ENCODE measurements at regions not wholly inside any gene's neighbourhood (a gene's known extent, or its start where the extent isn't known, plus 50 kb on each side); places are given as distances from the start of the nearest gene placed in this dataset.

GRCh38 chr9:38269775-38270174 is 122.7 kb upstream of the ALDH1B1 start:
- ChIA-PET CTCF (ENCODE audit: partially characterized antibody) (interaction anchor here (0.6 to 1.7 kb wide), 3 partner anchors 9 to 365 kb away, joined by 3 to 5 read pairs (median 5); no protein-coding TSS in a partner anchor), POLR2A (ENCODE audit: partially characterized antibody) (interaction anchor here (0.8 kb wide), 1 partner anchor 123 kb away, joined by 3 read pairs; the partner anchor contains the start of gene ALDH1B1)
- Histone ChIP-seq H3K9me3 (ENCODE audit: insufficient read depth in 2 of 2, low read depth in 1 of 2, low read length in 1 of 2) (no peaks in the 10 kb centered on the region), H2BK120ac (replicated peaks; ENCODE audit: low read depth, low read length) (no peak overlapping the region), H4K20me1 (replicated peaks in 1 of 2; ENCODE audit: control insufficient read depth in 1 of 2, insufficient read depth in 2 of 2, low read length in 2 of 2) (no peaks in the 10 kb centered on the region), H2BK12ac (ENCODE audit: low read depth, low read length) (no peak overlapping the region), H4K8ac (ENCODE audit: extremely low read depth, insufficient read depth, low read length) (no peak overlapping the region), H2AFZ (ENCODE audit: low read length) (no peak overlapping the region), H2AK5ac (ENCODE audit: low read depth, low read length) (no peak overlapping the region), H2BK5ac (ENCODE audit: low read depth, low read length) (no peak overlapping the region), H3K27me3 (replicated peaks in 1 of 4; ENCODE audit: control insufficient read depth in 3 of 4, extremely low read depth in 1 of 4, insufficient read depth in 3 of 4, low read length in 3 of 4) (no peaks in the 10 kb centered on the region; a peak in 2 of 7 replicates), H3K4me1 (replicated peaks in 1 of 4; ENCODE audit: control insufficient read depth in 3 of 4, insufficient read depth in 4 of 4, low read length in 3 of 4) (no peaks in the 10 kb centered on the region), H3K9ac (replicated peaks in 1 of 4; ENCODE audit: extremely low read depth in 1 of 4, low read depth in 3 of 4, low read length in 3 of 4) (no peak overlapping the region), H4K5ac (ENCODE audit: insufficient read length, low read depth, low read length) (no peak overlapping the region), H3K23ac (ENCODE audit: insufficient read length) (no peak overlapping the region), H4K91ac (replicated peaks; ENCODE audit: insufficient read length, low read length) (no peak overlapping the region), H3K79me2 (ENCODE audit: control insufficient read depth in 1 of 2, insufficient read depth in 2 of 2, low read length in 2 of 2) (no peaks in the 10 kb centered on the region), H3K14ac (ENCODE audit: insufficient read length) (no peak overlapping the region), H3K23me2 (ENCODE audit: low read depth, low read length) (no peaks in the 10 kb centered on the region), H3K27ac (ENCODE audit: low read depth, low read length) (no peak overlapping the region), H3K79me1 (ENCODE audit: low read depth, low read length) (no peaks in the 10 kb centered on the region), H3K4ac (replicated peaks; ENCODE audit: insufficient read length, low read depth, low read length) (no peak overlapping the region), H3K18ac (ENCODE audit: extremely low read depth, low read length) (no peak overlapping the region), H3K4me2 (ENCODE audit: insufficient read depth in 1 of 2, low read depth in 2 of 2, low read length in 2 of 2) (no peak overlapping the region), H3K4me3 (ENCODE audit: extremely low read depth in 1 of 4, insufficient read depth in 2 of 4, low read depth in 3 of 4, low read length in 4 of 4) (no peak overlapping the region), H3K56ac (replicated peaks; ENCODE audit: insufficient read length, low read depth, low read length) (no peak overlapping the region), H3K36me3 (ENCODE audit: control insufficient read depth in 2 of 4, insufficient read depth in 4 of 4, low read length in 3 of 4) (no peaks in the 10 kb centered on the region), H2BK15ac (ENCODE audit: low read length) (no peak overlapping the region), H2BK20ac (ENCODE audit: low read length) (no peak overlapping the region)
- 86% methylated on average over 4 of the region's 4 CpGs; no CpG with 5 or more reads in 1 of the 2 experiments for WGBS, 2 experiments (ENCODE audit: extremely low coverage in 1 of 2, insufficient coverage in 1 of 2, insufficient read length in 1 of 2, insufficient replicate concordance in 2 of 2, low coverage in 1 of 2, low lambda C conversion rate in 2 of 2, missing lambda C conversion rate in 1 of 2)
- TF ChIP-seq SP4 (IDR thresholded peaks at IDR 0.05; ENCODE audit: low read length): no peak
- no peak for TF ChIP-seq TBP (IDR thresholded peaks at IDR 0.05; ENCODE audit: low read depth, low read length)
- TF ChIP-seq SRF (IDR thresholded peaks at IDR 0.05; ENCODE audit: low read depth, low read length): no peak
- no peak for TF ChIP-seq SAP30 (IDR thresholded peaks at IDR 0.05; ENCODE audit: insufficient read depth, insufficient replicate concordance, low read length)
- no peak for TF ChIP-seq CREB1 (IDR thresholded peaks at IDR 0.05)
- no peak for TF ChIP-seq GTF2F1 (IDR thresholded peaks at IDR 0.05; ENCODE audit: borderline replicate concordance, low read depth, low read length)
- no peak for TF ChIP-seq ATF3 (IDR thresholded peaks at IDR 0.05; ENCODE audit: insufficient read depth, low read depth, low read length)
- no peak for TF ChIP-seq CTBP2 (IDR thresholded peaks at IDR 0.05; ENCODE audit: borderline replicate concordance, insufficient read depth, insufficient read length, low read length)
- DNase-seq (ENCODE audit: low read depth in 1 of 2, low spot score in 2 of 2) (no peak), FAIRE-seq (no peak)

Measured in H1 (cell line).